Testis (tissue), 2 donors: ENCODE measurements at regions not wholly inside any gene's neighbourhood (a gene's known extent, or its start where the extent isn't known, plus 50 kb on each side); places are given as distances from the start of the nearest gene placed in this dataset.

Source experiments
- CTCF ChIP-seq, 3 experiments: fragments of 450-650 bp in 2 of 3; fragments of 200-600 bp in 1 of 3; sonication (generic) in 1 of 3; IDR thresholded peaks; one replicate each; pipeline ENCODE4 v1.5.1; 2016 to 2019; ENCODE audit warnings: antibody characterized with exemption in 3 of 3, mild to moderate bottlenecking in 2 of 3, moderate library complexity in 1 of 3
- POLR2A ChIP-seq: fragments of 450-650 bp; IDR thresholded peaks from one replicate; pipeline ENCODE4 v1.6.1; 2017; ENCODE audit warnings: antibody characterized with exemption, mild to moderate bottlenecking, moderate library complexity

- TF ChIP-seq CTCF (IDR thresholded peaks at IDR 0.05) (no peak), POLR2A (no peak)
Measured at GRCh38 chr14:44700184-44700583, 193.1 kb upstream of the FSCB start.
